Glomerular visceral epithelial cell (primary cell): ENCODE measurements at regions not wholly inside any gene's neighbourhood (a gene's known extent, or its start where the extent isn't known, plus 50 kb on each side); places are given as distances from the start of the nearest gene placed in this dataset.

Source experiments
- DNase-seq: peaks from one replicate; pipeline ENCODE4 v3.0.0-alpha.2; 2016; ENCODE audit errors: extremely low spot score

DNA sequence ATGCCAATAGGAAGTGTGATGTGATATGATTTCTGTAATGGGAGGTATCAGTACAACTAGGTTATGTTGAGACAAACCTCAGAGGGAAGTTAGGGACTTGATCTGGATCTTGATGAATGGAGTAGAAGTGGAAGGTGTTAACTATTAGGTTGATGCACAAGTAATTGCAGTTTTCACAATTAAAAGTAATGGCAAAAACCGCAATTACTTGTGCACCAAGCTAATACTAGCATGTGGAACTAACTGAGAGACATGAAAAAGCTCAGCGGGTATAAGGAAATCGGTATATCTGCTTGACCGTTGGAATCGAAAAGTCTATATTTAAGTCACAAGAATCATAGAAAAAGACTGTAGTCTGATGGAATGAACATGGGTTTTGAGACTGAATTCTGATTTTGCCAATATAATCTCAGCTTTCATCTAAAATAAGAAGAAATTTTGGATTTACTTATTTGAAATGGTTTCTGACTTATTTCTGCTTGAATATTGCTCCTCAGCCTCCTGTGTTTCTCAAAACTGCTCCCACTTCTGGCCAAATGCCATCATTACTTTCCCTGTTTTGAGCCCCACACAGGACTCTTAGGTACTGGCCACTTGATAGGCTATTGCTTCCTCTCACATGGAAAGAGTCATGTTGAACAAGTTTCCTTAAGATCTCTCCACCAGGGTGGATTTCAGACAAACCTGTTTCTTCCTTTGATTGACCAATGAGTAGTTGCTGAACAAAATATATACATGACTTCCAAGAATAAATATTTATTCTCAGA lies 271.5 kb upstream of the COL8A1 start:
- DNase-seq, result no peak

DNA sequence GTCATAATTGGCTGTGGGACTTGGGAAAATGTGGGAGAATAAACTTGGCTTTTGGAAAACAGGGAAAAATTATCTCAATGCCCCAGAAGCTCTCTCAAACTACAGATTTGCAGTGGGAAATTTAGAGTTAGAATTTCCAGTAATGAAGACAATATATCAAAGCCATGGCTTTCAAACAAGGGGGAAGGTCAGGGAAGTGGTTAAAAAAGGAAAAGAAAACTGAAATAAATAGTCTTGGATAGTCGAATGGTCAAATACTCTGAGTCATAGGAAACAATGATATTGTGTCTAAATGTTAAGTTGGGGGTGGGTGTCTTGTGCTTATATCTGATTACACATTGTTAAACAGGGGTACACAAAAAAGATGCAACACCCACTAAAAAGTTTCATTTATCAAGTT lies 272.4 kb upstream of the COL8A1 start:
- DNase-seq, result no peak

DNA sequence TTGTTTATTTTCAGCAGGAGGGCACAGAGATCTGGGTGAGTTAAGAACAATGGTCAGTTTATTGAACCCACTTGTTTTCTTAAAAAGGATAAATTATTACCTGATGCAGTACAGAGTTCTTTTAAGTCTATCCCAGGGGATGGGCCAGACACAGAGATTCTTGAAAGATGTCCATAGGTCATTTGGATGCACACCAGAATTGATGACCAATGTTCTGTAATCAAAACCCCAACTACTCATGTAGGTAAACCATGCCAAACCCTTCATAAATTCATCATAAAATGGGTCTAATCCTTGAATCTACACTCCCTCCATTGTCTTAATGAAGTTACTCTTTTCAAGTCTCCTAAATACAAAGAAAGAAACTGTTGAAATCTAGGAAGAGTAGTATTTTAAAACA lies 273.0 kb upstream of the COL8A1 start:
- no peak for DNase-seq

DNA sequence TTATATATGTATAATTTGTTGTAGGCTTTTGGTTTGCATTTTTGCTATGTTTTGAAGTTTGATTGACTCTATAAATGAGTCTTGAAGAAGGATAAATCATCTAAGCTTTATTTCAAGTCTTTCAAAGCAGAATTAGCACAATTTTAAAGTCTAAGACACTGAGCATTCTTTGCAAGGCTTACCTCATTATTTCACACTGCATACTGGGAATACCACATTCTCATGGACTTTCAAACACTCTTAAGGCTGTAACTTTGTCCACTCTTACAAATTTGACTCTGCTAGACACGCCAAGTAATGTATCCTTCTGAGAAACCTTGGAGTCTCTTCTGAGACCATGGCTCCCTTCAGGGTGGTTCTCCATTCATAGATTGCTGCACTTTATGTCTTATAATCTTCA lies 281.3 kb upstream of the COL8A1 start:
- DNase-seq, result no peak

DNA sequence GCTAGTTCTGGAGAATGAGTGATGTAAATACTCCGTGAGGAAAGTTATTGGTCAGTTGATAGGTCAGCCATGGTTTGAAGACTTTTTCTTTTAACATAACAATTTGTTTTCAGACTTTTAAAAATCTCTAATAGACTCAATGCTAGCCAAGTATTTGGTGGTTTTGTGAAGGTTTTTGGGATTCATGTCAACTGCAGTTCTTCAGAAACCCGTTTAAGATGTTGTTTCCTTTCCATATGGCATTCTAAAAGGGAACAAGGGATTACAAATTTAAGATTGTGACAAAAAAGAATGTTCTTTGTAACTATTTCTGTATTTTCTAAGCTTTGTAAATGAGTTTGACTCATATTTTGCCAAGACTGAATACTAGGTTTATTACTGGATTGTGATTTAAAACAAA lies 281.7 kb upstream of the COL8A1 start:
- no peak for DNase-seq

DNA sequence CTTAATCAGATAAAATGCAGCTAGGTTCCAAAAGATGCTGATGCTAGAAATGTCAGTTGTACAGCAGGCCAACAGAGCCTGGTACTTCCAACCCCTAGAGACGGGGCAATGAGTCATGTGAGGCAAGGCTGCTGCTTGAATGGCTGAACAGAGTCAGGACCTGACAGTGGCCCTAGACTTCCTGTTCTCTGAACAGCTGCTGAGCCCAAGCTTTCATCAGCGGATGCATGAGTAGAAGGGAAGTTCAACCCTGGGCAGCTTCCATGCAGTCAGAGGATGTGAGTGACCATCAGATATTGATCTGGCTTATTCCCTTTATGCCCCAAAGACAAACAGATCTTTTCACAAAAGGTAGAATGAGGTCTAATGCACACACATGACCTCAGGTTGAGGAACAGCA lies 282.9 kb upstream of the COL8A1 start:
- no peak for DNase-seq

DNA sequence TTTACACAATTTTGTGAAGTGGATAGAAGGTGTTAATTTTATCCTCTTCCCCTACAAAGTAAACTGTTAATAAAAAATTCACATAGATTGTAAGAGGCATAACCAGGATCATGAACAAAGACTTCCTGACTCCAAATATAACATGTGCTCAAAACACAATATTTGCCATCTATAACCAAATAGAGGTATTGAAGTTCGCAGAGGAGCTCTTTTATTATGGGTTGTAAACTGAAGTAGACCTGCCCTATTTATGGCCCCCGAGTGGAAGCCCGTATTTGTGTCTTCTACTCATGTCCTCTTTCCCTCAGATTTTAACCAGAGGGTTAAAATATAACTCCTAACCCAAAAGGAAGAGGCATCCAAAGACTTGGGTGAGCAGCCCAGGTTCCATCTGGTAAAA lies 285.6 kb upstream of the COL8A1 start:
- no peak for DNase-seq

DNA sequence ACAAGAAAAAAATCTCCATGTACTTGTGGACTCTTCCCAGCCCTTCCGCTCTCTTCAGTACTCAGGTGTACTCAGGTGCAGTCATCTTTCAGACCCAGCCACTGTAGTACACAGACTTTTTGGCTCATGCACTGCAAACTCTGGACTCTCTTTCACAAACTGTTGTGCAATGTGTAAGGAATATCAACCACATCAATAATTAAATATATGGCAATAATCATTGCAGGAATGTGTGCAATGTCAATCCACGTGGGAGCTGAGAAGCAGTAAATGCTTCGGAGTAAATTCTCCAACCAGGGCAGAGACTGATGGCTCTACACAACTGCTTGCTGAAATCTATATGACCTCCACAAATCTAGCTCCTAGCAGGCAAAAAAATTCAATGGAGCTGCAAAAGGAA lies 287.3 kb upstream of the COL8A1 start:
- DNase-seq, result no peak

DNA sequence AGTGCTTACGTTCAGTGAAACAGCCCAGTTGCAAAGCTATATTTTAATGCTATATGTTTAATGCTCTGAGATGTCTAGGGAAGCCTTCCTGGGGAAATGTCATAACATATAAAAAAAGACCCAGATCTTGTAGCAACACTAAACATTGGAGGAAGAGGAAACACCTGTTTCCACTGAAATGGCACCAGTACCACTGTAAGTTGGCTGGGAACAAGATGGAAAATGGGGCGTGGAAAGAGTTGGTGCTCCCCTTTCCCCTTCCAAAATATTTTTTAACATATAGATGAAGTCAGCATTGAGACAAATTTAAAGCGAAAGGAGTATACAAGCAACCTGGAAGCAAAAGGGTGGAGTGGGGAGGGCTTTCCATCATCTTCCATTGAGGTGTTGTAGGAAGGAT lies 289.9 kb upstream of the COL8A1 start:
- DNase-seq, result no peak

DNA sequence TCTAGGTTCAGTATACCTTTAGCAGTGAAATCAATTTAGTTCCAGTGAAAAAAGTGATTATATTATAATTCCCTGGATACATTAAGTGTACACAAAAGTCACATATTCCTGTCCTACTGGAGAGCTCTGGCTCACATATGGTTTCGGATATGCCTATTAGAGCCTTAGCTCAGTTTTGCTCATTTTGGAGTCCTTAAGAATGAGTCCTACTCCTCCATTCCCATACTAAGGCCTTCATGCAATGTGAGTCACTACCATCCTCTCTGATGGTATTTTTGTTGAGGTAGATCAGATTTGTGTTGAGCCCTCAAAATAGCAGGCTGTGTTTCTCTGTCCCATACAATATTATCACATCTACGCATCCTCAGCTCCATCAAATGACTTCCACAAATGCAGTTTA lies 294.2 kb upstream of the COL8A1 start:
- DNase-seq, result no peak

DNA sequence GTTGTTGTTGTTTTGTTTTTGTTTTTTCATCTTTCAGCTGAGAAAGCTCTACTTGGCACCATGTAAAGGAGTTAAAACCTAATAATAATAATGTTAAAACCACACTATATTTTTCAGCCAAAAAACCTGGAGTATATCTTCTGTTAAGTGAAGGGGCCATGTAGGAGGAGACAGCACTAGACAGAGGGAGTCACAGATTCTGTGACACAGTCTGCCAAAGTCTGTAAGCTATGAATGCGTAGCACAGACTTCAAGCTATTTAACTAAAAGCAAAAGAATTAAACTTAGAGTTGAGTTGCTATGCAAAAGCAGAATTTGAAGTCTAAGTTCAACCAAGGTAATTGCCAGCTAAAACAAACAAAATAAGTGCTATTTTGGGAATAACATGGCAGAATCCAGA lies 296.0 kb upstream of the COL8A1 start:
- no peak for DNase-seq

DNA sequence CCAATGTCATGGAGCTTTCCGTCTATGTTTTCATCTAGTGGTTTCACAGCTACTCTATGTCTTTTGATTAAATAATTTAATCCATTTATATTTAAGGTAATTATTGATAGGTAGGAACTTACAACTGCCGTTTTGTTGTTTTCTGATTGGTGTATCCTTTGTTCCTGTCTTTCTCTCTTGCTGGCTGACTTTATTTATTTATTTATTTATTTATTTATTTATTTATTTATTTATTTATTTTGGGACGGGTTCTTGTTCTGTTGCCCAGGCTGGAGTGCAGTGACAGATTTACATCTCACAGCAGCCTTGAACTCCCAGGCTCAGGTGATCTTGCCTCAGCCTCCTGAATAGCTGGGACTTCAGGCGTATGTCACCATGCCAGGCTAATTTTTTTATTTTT lies 299.2 kb upstream of the COL8A1 start:
- DNase-seq, result no peak

DNA sequence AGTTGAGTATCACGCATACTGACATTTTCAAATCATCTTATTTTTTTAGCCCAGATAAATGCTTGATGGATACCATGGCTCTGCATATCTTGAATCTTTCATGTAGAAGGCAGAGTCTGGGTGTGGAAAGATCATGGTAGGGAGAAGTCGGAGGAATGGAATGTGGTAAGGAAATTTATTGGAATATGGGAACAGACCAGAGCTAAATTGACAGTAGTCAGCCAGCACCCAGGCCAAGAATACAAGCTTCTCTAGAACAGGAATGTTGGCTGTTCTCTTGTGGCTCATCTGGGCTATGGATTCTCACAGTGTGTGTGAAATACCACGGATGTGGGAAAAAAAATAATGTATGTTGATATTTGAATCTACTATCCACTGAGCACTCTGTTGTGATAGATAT lies 305.7 kb upstream of the COL8A1 start:
- no peak for DNase-seq

DNA sequence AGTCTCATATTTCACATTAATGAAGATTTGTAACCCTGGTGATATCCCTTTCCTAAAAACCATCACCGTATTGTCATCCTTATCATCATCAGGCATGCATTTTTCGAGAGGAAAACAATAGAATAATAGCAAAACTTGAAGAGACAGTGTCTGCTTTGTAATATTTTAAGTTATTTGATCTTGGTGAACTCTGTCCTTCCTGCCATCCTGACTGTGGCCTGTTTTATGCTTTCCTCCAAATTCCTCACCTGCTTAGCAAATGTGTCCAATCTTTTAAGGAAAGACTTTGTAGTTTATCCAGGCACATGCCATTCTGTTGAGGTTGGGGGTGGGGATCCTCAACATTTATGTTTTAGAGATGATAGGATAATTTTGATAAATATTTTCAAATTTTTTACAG lies 306.1 kb upstream of the COL8A1 start:
- DNase-seq, result no peak

DNA sequence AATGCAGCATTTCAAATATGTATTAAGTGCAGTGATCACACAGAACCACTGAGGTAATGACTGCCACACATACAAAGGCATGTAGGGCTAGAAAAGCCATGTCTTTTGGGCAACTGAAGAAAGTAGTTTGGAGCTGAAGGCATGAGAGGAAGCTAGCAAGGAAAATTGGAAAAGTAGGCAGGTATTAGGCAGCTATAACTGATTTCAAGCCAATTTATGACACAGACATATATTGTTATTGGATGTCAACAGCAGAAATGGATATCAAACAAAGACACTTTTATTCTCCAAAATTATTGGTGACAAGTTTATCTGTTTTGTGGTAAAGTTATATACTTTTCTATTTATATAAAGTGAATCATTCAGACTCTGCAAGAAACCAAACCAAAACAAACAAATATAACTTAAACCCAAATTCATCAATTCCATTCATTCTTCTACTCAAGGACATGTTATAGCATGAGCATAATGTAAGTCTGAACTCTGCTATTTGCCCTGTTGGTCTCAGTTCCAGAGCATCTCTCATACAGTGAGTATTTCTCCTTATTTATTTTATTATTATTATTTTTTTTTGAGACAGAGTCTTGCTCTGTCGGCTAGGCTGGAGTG lies 307.4 kb upstream of the COL8A1 start:
- no peak for DNase-seq

DNA sequence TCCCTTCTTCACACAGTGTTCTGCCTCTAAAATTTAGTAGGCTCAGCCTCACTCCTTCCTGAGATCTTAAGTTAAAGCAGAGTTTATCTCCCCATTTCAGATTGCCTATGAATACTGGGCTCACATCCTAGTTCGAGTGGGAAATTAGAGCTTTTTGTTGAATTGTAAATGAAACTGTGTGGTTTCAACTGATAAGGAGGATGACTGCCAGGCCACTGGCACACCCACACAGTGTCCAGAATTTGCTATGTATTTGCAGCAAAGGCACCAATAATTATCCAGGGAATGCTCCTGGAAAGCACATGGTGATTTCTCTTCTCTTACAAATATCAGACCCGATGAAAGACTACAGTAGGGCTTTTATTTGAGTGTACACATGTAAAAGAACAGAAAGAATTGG lies 308.1 kb upstream of the COL8A1 start:
- no peak for DNase-seq

DNA sequence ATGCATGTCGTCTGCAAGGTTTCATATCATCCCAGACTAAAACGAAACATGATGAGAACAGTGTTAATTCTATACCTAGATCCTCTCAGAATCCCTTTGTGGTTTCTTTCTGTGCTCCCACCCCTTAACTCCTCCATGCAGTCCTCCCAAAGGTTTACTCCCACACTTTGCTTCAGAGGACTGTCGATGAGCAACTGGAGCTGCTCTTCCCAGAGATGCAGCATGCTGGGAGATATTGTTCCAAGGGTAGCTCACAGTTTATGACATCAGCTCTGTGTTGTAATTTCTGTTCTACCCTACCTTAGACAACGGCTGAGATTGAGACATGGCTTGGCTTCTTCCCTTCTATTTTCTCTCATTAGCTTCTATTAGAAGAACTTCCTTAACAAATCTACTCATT lies 313.0 kb upstream of the COL8A1 start:
- DNase-seq, result no peak

DNA sequence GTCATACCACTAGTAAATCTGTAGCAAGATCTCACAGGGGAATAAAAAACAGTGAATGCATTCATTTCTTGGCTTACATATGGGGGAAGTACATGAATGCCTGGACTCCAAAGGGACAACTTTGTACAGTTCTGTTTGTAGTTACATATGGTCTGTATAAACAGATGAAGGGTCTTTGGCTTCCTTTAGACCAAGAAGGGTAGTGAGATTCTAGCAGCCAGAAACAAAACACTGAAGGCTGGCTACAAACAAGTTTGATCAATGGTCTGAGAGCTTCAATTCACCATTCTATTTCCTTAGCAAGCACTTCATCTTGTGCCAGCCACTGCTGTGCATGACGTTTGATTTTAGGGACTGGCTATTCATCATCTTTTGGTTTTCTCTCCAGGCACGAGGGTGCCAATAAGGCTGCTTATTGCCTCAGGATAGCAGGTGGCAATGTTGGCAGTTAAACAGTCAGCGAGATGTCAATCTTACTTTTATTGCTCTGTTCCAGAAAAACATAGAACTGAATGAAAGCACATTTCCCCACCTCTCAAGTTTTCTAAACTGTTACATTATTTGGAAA lies 313.7 kb upstream of the COL8A1 start:
- DNase-seq, result no peak

DNA sequence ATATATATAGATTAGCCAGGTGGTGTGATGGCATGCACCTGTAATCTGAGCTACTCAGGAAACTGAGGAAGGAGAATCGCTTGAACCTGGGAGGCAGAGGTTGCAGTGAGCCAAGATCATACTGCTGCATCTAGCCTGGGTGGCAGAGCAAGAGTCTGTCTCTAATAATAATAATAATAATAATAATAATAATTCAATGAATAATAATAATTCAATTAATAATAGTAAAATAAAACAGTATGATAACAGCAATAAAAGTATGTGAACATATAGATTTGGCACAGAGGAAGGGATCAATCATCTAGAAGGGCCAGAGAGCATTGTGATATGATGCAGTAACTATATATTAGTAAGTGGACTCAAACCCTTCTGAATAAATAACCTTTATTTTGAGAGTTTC lies 314.5 kb upstream of the COL8A1 start:
- no peak for DNase-seq

DNA sequence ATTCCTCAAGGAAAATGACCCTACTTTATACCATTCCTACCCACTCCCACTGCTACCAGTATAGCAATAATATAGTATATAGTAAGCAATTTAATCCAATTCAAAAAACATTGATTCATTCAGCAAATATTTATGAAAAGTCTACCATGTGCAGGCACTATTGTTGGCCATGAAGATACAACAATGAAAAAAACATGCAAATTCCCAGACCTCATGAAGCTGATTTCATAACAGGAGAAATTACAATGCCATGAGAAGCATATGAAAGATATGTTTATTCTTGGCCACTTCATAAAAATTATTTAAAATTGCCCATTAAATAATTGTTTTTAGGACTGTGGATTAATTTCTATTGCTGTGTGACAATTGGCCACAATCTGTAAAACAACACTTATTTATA lies 315.8 kb upstream of the COL8A1 start:
- DNase-seq, result no peak

DNA sequence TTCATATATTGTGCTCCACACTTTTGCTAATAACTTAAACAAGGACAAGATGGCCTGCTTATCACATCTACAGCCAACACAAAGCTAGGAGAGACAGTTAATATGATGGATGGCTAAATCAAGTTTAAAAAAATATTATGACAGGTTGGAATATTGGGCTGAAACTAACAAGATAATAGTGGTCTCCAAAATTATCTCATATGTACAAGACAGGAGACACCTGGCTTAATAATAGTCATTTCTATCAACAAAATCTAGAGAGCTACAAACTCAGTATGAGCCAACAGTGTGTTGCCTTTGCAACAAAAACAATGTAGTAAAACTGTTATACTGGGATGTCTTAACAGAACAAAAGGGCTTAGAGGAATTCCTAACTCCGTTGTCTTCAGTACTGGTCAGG lies 317.1 kb upstream of the COL8A1 start:
- no peak for DNase-seq

DNA sequence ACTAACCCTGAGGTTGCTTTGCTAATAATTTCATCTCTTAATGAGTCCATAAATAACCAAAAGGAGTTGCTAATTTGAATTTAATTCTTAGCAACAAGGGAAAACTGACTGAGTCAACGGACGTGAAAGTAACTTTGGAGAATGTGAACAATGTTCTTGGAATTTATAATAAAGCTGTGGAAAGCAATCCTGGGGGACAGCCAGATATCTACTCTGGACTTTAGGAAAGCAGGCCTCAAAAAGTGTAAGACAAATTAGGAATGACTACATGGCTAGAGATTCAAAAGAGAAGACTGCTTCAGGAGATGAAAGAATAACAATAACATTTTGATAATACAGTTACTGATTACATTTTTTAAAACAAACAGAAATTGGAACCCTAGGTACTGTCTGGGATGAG lies 318.4 kb upstream of the COL8A1 start:
- peak; percentile 59 for DNase-seq

DNA sequence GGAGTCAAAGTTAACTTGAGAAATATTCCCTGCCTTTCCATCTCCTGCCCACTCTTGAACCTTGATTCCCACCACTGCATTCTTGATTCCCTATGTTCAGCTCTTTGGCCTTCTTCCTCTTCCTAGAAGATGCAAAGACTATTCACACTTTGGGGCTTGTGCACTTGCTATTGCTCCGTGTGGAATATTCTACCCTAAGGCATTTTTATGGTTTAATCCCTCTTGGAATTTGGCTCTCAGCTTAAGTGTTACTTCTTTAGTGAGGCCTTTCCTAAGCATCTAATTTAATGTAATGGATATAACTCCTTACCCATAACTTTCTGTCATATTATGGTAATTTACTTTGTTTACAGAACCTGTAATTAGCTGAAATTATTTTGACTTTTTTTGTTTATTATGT lies 318.9 kb upstream of the COL8A1 start:
- no peak for DNase-seq

DNA sequence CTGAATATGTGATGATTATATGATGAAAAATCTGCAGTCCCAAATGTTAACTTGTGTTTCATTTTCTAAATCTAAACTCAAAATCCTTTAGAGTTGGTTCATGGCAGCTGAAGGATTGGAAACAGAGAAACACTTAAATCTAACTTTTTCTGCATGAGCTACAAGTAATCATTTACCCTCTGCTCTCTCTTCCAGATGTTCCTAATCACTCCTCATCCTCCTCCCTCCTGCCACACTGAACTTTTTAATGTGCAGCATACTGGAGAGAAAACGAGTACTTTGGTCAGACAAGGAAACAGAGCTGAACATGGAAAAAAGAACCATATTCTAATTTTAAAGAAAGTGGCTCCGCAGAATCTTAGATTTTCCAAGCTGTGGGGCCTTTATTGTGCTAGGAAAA lies 321.2 kb upstream of the COL8A1 start:
- no peak for DNase-seq
